Vagina (tissue), 2 donors: ENCODE measurements at regions not wholly inside any gene's neighbourhood (a gene's known extent, or its start where the extent isn't known, plus 50 kb on each side); places are given as distances from the start of the nearest gene placed in this dataset.

ENCODE experiments used
- POLR2A ChIP-seq, 2 donors: fragments of 450-650 bp; IDR thresholded peaks; one replicate each; pipeline ENCODE4 v1.6.1; 2017; ENCODE audit warnings: antibody characterized with exemption in 2 of 2, mild to moderate bottlenecking in 2 of 2, moderate library complexity in 2 of 2
- POLR2AphosphoS5 ChIP-seq, 2 donors: sonication (generic); formaldehyde crosslinking; IDR thresholded peaks; one replicate each; pipeline ENCODE4 v1.9.0; 2017; ENCODE audit warnings: antibody characterized with exemption in 2 of 2, mild to moderate bottlenecking in 2 of 2, low read depth in 1 of 2; ENCODE audit not compliant: insufficient read depth in 1 of 2
- TF ChIP-seq, protein P1 (sequence below), 3 experiments: fragments of 450-650 bp in 2 of 3; fragments of 200-600 bp in 1 of 3; sonication (generic) in 1 of 3; IDR thresholded peaks; one replicate each; pipeline ENCODE4 v1.5.1; 2017 to 2019; ENCODE audit warnings: antibody characterized with exemption in 3 of 3, mild to moderate bottlenecking in 2 of 3, moderate library complexity in 2 of 3

DNA sequence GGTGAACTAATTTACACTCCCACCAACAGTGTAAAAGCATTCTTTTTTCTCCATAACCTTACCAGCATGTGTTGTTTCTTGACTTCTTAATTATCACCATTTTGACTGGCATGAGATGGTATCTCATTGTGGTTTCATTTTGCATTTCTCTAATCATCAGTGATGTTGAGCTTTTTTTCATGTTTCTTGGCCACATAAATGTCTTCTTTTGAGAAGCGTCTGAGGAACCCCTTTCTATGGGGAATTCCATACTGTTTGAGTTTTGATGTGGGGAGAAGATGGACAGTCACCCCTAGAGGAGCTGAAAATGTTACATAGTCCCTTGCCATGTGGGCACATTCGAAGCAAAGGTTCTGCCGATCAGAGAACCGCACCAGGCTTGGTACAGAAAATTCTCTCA is 207.0 kb upstream of the SLC30A5 start:
- TF ChIP-seq POLR2AphosphoS5 (IDR thresholded peaks at IDR 0.05; ENCODE audit: insufficient read depth in 1 of 2, low read depth in 1 of 2) (no peak), POLR2A (IDR thresholded peaks at IDR 0.05) (no peak)
- TF ChIP-seq, protein P1, sequence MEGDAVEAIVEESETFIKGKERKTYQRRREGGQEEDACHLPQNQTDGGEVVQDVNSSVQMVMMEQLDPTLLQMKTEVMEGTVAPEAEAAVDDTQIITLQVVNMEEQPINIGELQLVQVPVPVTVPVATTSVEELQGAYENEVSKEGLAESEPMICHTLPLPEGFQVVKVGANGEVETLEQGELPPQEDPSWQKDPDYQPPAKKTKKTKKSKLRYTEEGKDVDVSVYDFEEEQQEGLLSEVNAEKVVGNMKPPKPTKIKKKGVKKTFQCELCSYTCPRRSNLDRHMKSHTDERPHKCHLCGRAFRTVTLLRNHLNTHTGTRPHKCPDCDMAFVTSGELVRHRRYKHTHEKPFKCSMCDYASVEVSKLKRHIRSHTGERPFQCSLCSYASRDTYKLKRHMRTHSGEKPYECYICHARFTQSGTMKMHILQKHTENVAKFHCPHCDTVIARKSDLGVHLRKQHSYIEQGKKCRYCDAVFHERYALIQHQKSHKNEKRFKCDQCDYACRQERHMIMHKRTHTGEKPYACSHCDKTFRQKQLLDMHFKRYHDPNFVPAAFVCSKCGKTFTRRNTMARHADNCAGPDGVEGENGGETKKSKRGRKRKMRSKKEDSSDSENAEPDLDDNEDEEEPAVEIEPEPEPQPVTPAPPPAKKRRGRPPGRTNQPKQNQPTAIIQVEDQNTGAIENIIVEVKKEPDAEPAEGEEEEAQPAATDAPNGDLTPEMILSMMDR (IDR thresholded peaks at IDR 0.05), result no peak
